Left ventricle myocardium superior (tissue), 1 donor: ENCODE measurements at regions not wholly inside any gene's neighbourhood (a gene's known extent, or its start where the extent isn't known, plus 50 kb on each side); places are given as distances from the start of the nearest gene placed in this dataset.
"Not testable (repeated sequence)": the region's sequence is repeated elsewhere in the genome, so short reads cannot be mapped to it uniquely, and the experiment has no call there.

Experiments
- ATAC-seq: fragments of 200-7000 bp; cut with Tn5 transposase; one replicate; pipeline ENCODE4 v1.9.1; 2020; ENCODE audit warnings: mild to moderate bottlenecking, moderate library complexity
- DNase-seq: peaks from one replicate; pipeline ENCODE4 v3.0.0-alpha.2; 2020
- intact Hi-C: fragments of 100-400 bp; cut with micrococcal nuclease; formaldehyde crosslinking; loops from one replicate; pipeline ENCODE4 v1.11.0; 2022
- donor health status: DM: no; HTN: yes; CAD: no; lungs with severe emphysema.

- intact Hi-C loops, result no loop called here
- no peak for DNase-seq
- ATAC-seq, result no peak
Observed at GRCh38 chr2:8324901-8325300, 357.0 kb upstream of the ID2 start.

GRCh38 chr2:8327371-8328100 lies 354.3 kb upstream of the ID2 start:
- no peak for ATAC-seq
- DNase-seq, result no peak
- intact Hi-C loops, result no loop called here

GRCh38 chr2:8328217-8328616 lies 353.6 kb upstream of the ID2 start:
- ATAC-seq (peak; percentile 40), DNase-seq (no peak)
- intact Hi-C loops, result no loop called here

GRCh38 chr2:8329660-8330622 lies 351.9 kb upstream of the ID2 start:
- intact Hi-C loops, result no loop called here
- ATAC-seq, result no peak
- DNase-seq, result no peak

GRCh38 chr2:8331068-8331467 lies 350.8 kb upstream of the ID2 start:
- intact Hi-C loops, result no loop called here
- no peak for ATAC-seq
- no peak for DNase-seq

GRCh38 chr2:8332646-8333045 lies 349.2 kb upstream of the ID2 start:
- intact Hi-C loops, result no loop called here
- DNase-seq (no peak), ATAC-seq (no peak)

- DNase-seq, result no peak
- intact Hi-C loops, result no loop called here
- no peak for ATAC-seq
Observed at GRCh38 chr2:8333177-8333831, 348.6 kb upstream of the ID2 start.

- DNase-seq, ATAC-seq, intact Hi-C loops: not testable (repeated sequence)
Observed at GRCh38 chr2:8333832-8334187, 348.0 kb upstream of the ID2 start.

GRCh38 chr2:8334866-8335325 lies 347.0 kb upstream of the ID2 start:
- no peak for ATAC-seq
- intact Hi-C loops, result no loop called here

GRCh38 chr2:8335801-8336200 lies 346.1 kb upstream of the ID2 start:
- intact Hi-C loops, result no loop called here
- ATAC-seq (no peak), DNase-seq (no peak)

More at GRCh38 chr2:8334866-8335325, 347.0 kb upstream of the ID2 start:
- DNase-seq, result no peak

- no peak for DNase-seq
- ATAC-seq, result no peak
- intact Hi-C loops, result no loop called here
Observed at GRCh38 chr2:8337321-8337720, 344.5 kb upstream of the ID2 start.

GRCh38 chr2:8342407-8342806 lies 339.4 kb upstream of the ID2 start:
- intact Hi-C loops, result no loop called here
- no peak for ATAC-seq
- no peak for DNase-seq

GRCh38 chr2:8343031-8343430 lies 338.8 kb upstream of the ID2 start:
- DNase-seq (no peak), ATAC-seq (no peak)
- intact Hi-C loops, result no loop called here

- DNase-seq (no peak), ATAC-seq (no peak)
- intact Hi-C loops, result no loop called here
Observed at GRCh38 chr2:8344144-8345097, 337.4 kb upstream of the ID2 start.

GRCh38 chr2:8345200-8345599 lies 336.7 kb upstream of the ID2 start:
- intact Hi-C loops, result no loop called here
- ATAC-seq, result no peak
- no peak for DNase-seq

GRCh38 chr2:8346208-8346607 lies 335.6 kb upstream of the ID2 start:
- intact Hi-C loops, result no loop called here
- DNase-seq (no peak), ATAC-seq (no peak)

GRCh38 chr2:8346706-8347430 lies 335.0 kb upstream of the ID2 start:
- ATAC-seq, result no peak
- DNase-seq, result no peak
- intact Hi-C loops, result no loop called here

- intact Hi-C loops, ATAC-seq, DNase-seq: not testable (repeated sequence)
Observed at GRCh38 chr2:8348911-8349310, 332.9 kb upstream of the ID2 start.
